Coronary artery (tissue), 2 donors: ENCODE measurements at regions not wholly inside any gene's neighbourhood (a gene's known extent, or its start where the extent isn't known, plus 50 kb on each side); places are given as distances from the start of the nearest gene placed in this dataset.

Experiments used
- DNase-seq: peaks from one replicate; pipeline ENCODE4 v3.0.0-alpha.2; 2017; ENCODE audit warnings: low spot score
- H3K27ac ChIP-seq, 2 donors: fragments of 200-600 bp; sonication (generic); one replicate each; pipeline ENCODE4 v1.5.1; 2016 to 2019
- H3K4me3 ChIP-seq: fragments of 200-600 bp; sonication (generic); 2 replicates; pipeline ENCODE4 v1.5.1; 2016; ENCODE audit warnings: mild to moderate bottlenecking, moderate library complexity
- CTCF ChIP-seq: fragments of 200-600 bp; sonication (generic); IDR thresholded peaks from one replicate; pipeline ENCODE4 v1.5.1; 2019; ENCODE audit warnings: antibody characterized with exemption

GRCh38 chr15:98322581-98322980 is 325.8 kb upstream of the IGF1R start:
- DNase-seq, result no peak
- Histone ChIP-seq H3K4me3 (no peak overlapping the region), H3K27ac (no peak overlapping the region)
- no peak for TF ChIP-seq CTCF

- Histone ChIP-seq H3K4me3 (no peak overlapping the region), H3K27ac (no peak overlapping the region)
- DNase-seq, result no peak
- TF ChIP-seq CTCF, result no peak
Measured at GRCh38 chr15:98324341-98324970, 323.9 kb upstream of the IGF1R start.

- Histone ChIP-seq H3K27ac (no peak overlapping the region), H3K4me3 (no peak overlapping the region)
- DNase-seq, result no peak
- TF ChIP-seq CTCF, result no peak
Measured at GRCh38 chr15:98326804-98327203, 321.5 kb upstream of the IGF1R start.

- TF ChIP-seq CTCF, result no peak
- Histone ChIP-seq H3K4me3 (no peak overlapping the region), H3K27ac (no peak overlapping the region)
- DNase-seq, result no peak
Measured at GRCh38 chr15:98330258-98330657, 318.1 kb upstream of the IGF1R start.

GRCh38 chr15:98330692-98331435 is 317.5 kb upstream of the IGF1R start:
- no peak overlapping the region for H3K27ac ChIP-seq
- H3K4me3 ChIP-seq, result no peak overlapping the region
- no peak for TF ChIP-seq CTCF
- no peak for DNase-seq

GRCh38 chr15:98331676-98332075 is 316.7 kb upstream of the IGF1R start:
- no peak overlapping the region for H3K27ac ChIP-seq

More at GRCh38 chr15:98331676-98332075, 316.7 kb upstream of the IGF1R start:
- no peak for DNase-seq
- no peak overlapping the region for H3K4me3 ChIP-seq
- TF ChIP-seq CTCF, result no peak
